GM10266 (cell line): ENCODE measurements at regions not wholly inside any gene's neighbourhood (a gene's known extent, or its start where the extent isn't known, plus 50 kb on each side); places are given as distances from the start of the nearest gene placed in this dataset.

Experiments used
- DNase-seq: peaks from one replicate; pipeline ENCODE4 v3.0.0; 2012; ENCODE audit errors: extremely low spot score
- CTCF ChIP-seq: IDR thresholded peaks from 2 replicates; pipeline ENCODE4 v1.5.1; 2012; ENCODE audit warnings: mild to moderate bottlenecking, low read depth; ENCODE audit not compliant: control insufficient read depth, insufficient read depth; ENCODE audit errors: missing control alignments

GRCh38 chr5:27216367-27216950 is 178.1 kb upstream of the CDH9 start:
- no peak for DNase-seq
- no peak for TF ChIP-seq CTCF

GRCh38 chr5:27208051-27208450 is 169.7 kb upstream of the CDH9 start:
- no peak for TF ChIP-seq CTCF

DNA sequence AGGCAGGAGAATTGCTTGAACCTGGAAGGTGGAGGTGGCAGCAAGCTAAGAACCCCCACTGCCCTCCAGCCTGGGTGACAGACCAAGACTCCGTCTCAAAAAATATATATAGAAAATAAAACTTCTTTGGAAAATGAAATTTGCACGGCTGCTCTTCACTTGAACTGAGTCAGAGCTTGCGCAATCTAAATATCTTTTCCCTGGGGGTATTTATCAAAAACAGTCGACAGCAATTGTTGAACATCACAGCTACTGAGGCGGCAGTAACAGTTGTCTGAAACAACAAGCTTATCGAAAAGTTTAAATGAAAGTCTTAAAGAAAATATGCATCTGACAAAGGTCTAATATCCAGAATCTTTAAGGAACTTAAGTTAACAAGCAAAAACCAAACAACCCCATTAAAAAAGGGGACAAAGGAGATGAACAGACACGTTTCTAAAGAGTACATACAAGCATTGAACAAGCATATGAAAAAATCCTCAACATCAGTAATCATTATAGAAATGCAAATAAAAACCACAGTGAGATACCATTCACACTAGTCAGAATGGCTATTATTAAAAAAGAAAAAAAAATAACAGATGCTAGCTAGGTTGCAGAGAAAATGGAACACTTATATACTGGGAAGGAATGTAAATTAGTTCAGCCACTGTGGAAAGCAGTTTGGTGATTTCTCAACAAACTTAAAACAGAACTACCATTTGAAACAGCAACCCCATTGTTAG is 153.6 kb upstream of the CDH9 start:
- DNase-seq, result no peak
- no peak for TF ChIP-seq CTCF

More at GRCh38 chr5:27208051-27208450, 169.7 kb upstream of the CDH9 start:
- DNase-seq, result no peak

- no peak for TF ChIP-seq CTCF
Measured at GRCh38 chr5:27172693-27173092, 134.3 kb upstream of the CDH9 start.

GRCh38 chr5:27171761-27172261 is 133.4 kb upstream of the CDH9 start:
- no peak for TF ChIP-seq CTCF
- DNase-seq, result no peak

More at GRCh38 chr5:27172693-27173092, 134.3 kb upstream of the CDH9 start:
- no peak for DNase-seq

DNA sequence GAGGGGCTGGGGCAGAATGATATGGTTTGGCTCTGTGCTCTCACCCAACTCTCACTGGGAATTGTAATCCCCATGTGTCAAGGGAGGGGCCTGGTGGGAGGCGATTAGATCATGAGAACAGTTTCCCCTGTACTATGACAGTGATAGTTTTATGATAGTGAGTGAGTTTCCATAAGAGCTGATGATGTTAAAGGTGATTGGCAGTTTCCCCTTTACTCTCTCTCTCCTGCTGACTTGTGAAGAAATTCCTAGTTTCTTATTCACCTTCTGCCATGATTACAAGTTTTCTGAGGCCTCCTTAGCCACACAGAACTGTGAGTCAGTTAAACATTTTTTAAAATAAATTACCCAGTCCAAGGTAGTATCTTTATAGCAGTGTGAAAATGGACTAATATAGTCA is 120.4 kb upstream of the CDH9 start:
- DNase-seq, result no peak
- TF ChIP-seq CTCF, result no peak

DNA sequence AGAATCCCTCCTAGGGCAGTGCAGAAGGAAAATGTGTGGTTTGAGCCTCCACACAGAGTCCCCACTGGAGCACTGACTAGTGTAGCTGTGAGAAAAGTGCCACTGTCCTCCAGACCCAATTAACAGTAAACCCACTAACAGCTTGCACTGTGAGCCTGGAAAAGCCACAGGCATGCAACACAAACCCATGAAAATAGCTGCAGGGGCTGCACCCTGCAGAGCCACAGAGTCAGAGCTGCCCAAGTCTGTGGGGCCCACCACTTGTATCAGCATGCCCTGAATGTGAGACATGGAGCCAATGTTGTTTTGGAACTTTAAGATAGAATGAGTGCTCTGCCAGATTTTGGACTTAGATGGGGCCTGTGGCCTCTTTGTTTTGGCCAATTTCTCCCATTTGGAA is 119.8 kb upstream of the CDH9 start:
- no peak for TF ChIP-seq CTCF
- no peak for DNase-seq
